GM19372 (cell line): ENCODE measurements at regions not wholly inside any gene's neighbourhood (a gene's known extent, or its start where the extent isn't known, plus 50 kb on each side); places are given as distances from the start of the nearest gene placed in this dataset.
"Not testable (repeated sequence)": the region's sequence is repeated elsewhere in the genome, so short reads cannot be mapped to it uniquely, and the experiment has no call there.

ENCODE experiments used
- ATAC-seq: cut with Tn5 transposase; IDR thresholded peaks from one replicate; pipeline ENCODE4 v1.9.1; 2021; ENCODE audit warnings: mild to moderate bottlenecking, low read depth, moderate library complexity; ENCODE audit not compliant: unreplicated experiment

DNA sequence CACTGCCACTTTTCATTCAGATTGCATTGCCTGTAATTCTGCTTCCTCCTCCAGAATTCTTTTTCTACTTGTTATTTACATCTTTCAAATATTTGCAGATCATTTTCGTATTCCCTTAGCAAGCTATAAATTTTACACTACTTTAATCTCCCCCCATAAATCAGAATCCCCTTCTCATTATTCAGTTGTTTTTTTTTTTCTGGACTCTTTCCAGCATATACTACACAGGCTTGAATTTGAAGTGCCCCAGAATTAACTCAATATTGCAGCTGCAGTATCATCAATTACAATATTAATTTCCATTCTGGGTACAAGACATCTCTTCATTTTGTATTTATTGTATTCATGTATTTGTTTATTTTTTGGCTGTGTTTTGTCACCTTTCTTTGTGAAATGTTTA is 1494.3 kb downstream of the AMY1C start:
- no peak for ATAC-seq

DNA sequence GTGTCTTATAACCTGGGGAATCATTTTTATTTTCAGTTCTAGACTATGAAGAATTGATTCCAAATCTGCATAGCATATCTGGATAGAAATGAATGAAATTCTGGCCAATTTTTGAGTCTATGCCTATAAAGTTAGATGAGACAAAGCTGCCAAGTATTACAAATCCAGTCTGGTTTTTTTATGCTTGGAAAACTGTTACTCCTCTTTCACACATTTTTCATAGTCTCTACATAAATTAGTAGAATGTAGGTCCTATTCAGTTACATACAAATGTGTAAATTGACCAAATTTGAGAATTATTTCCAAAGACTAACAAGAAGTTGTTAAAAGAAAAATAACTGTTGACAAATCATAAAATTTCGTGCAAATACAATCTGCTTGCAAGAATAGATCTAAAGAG is 1505.2 kb downstream of the AMY1C start:
- no peak for ATAC-seq

DNA sequence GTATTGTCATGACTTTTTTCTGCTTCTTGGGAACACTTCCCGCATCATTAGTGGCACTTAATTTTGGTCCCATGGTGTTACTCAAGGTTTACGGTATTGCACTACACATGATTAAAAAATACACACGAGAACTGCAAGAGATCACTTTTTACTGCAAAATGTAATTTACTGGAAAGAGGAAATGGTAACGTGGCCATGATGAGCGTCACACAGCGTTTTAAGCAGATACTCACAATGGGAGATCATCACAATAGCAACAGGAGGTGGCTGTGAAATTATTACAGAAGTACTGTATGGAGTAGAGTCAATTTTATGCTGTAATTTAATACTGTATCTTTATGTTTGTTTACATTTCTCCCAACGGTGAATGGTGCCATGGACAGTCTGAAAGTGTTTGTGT is 1510.3 kb downstream of the AMY1C start:
- no peak for ATAC-seq

DNA sequence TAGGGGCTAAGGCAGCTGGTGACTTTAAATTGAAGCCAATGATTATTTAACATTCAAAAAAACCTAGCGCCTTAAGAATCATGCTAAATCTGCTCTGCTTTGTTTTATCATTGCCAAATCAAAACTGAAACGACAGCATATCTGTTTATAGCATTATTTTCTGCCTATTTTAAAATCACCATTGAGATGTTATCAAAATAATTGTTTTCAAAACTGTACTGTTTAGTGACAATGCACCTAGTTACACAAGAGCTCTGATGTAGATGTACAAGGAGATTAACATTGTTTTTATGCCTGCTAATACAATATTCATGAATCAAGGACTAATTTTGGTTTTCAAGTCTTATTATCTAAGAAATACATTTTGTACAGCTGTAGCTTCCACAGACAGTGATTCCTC is 1521.3 kb downstream of the AMY1C start:
- no peak for ATAC-seq

DNA sequence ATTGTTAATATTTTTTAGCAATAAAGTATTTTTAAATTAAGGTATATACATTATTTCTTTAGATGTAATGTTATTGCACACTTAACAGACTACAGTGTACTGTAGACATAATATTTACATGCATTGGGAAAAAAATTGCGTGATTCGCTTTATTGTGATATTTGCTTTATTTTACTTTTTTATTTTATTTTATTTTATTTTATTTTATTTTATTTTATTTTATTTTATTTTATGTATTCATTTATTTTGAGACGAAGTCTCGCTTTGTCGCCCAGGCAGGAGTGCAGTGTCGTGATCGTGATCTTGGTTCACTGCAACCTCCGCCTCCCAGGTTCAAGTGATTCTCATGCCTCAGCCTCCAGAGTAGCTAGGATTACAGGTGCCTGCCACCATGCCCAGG is 1522.7 kb downstream of the AMY1C start:
- not testable (repeated sequence) for ATAC-seq

DNA sequence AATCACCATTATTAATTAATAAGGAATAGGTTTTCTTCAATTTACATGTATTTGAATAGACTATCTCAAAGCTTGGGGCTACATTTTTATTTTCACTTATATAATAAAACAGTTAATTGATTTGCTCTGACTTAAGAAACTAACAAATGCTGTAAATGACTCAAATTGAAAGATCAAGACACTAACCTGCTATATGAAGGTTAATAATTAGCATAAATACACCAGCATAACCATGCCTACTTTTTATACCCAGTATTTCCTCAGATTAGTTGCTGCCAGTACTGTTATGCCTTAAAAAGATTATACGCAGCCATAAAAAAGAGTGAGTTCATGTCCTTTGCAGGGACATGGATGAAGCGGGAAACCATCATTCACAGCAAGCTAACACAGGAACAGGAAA is 1545.1 kb downstream of the AMY1C start:
- ATAC-seq: no peak

DNA sequence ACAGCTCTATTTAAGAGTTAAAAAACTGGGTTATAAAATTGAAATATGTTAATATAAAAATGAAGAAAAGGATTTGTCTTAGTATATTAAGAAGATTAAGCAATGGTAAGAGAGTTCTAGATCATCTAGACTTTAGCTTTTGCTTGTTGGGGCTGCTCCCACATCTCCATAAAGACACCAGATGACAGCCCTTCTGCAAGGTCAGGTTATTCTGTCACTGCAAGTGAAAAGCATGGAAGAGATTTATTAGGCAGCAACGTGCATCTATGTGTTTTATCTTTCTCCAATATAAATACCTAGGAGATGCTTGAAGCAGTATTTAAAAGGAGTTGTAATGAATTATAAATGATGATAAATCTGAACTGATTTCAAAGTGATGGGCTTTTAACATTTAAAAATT is 1560.4 kb downstream of the AMY1C start:
- ATAC-seq: no peak

DNA sequence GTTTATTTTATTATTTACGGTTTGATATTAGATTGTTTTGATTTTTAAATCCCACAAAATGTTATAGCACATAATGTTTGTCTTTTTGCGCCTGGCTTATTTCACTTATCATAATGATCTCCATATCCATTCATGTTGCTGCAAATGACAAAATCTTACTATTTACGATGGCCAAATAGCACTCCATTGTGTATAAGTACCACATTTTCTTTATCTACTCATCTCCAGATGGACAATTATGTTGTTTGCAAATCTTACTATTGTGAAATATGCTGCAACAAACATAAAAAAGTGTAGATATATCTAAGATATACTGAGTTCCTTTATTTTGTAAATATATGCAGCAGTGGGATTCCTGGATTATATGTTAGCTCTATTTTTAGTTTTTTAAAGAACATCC is 1568.3 kb downstream of the AMY1C start:
- no peak for ATAC-seq

DNA sequence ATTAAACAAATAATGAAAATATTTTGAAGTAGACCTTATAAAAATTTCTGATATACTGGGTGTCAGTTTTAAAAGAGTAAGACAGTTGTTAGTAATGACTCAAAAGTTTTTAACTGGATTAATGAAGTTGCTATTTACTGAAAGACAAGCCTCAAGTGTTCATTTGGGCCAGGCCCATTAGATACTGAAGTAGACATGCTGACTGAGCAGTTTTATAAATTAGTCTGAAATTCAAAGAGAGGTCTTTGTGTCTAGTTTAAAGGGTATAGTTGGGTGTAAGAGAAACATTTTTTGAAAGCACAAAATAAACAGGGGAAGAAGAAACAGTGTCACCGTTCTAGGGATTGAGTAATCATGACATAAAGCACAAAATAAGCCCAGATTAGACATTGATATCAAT is 1577.2 kb downstream of the AMY1C start:
- no peak for ATAC-seq

DNA sequence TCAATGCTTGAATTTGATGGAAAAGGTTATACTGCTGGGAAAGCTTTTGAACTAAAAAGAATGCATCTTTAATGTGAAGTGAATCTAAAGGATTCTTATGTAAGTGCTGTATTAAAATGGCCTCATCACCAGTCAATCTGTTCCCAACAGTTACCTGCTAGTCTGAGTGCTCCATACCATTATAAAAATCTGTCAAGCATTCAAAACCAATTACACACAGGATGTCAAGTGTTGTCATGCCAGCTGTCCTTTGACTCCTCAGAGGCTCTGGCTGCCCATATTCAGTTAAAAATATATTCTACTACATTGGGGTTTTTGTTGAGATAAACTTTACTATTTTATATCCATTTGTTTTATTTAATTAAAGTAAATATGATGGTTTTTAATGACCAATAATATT is 1587.7 kb downstream of the AMY1C start:
- ATAC-seq: no peak

DNA sequence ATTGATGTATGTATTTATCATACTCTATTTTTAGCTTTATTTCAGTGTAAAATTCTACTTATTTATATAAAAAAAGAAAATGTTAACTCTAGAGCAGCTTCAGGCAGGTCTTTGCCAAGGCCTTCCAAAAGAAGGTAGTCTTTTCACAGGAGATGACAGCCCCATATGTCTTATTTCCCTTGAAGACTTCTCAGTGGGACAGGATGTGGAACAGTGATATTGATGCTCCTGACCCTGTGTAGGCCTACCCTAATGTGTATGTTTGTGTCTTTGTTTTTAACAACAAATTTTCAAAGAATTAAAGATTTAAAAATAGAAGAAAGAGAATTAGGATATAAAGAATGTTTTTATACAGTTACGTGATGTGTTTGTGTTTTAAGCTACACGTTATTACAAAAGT is 1593.6 kb downstream of the AMY1C start:
- no peak for ATAC-seq

DNA sequence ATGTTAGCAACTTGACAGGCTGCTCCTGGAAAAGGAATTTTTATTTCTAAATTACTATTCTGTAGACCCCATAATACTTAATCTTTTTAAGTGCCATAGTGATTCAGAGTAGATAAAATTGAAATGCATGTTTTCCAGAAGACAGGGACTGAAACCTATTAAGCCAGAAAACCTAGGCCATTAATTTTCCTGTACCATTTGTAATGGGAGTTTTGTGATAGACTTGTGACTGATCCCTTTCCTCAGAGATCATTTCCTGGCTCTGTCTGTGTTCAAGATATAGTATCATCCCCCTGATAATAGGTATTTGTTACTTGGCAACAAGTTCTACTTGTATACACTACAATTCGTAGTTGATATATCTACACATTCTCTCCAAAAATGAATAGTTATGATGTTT is 1609.8 kb downstream of the AMY1C start:
- ATAC-seq: no peak

DNA sequence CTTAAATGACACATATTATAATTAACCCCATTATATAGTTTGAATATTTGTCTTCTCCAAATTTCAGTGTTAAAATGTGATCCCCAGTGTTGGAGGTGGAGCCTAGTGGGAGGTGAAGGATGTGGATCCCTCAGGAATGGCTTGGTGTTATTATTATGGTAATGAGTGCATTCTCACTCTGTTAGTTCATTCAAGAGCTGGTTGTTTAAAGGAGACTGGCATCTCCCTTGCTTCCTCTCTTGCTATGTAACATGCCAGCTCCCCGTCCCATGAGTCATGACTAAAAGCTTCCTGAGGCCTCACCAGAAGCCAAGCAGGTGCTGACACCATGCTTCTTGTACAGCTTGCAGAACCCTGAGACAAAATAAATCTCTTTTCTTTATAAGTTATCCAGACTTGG is 1612.7 kb downstream of the AMY1C start:
- no peak for ATAC-seq

DNA sequence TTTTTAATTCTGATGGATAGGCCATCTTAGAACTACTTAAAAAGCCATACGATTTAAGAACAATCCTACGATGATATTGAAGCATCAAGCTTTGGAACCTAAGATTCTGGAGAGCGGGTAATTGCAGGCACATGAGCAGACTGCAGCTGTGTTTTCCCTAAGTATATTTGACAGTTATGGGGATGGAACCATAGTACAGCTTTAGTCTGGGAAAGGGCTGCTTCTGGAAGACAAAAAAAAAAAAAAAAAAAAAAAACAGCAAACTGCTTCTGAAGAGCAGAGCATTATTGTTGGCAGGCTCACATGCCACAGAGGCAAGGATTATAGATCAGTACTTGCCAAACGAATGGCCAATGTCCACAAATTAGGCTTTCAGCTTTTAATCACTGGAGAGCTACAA is 1618.7 kb downstream of the AMY1C start:
- ATAC-seq: no peak

DNA sequence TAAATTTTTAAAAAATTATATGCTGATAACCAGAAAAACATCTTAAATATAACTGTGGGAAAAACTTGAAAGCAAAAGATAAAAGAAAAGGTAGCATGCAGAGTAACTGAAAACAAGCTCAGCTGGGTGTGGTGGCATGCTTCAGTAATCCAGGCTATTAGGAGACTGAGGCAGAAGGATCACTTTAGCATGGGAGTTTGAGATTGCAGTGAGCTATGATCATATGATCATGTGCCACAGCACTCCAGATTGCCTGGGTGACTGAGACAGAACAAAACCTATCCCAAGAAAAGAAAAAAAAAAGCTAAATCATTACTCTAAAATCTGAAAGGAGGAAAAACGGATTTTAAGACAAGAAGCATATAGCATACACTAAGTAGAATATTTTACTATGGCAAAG is 1624.0 kb downstream of the AMY1C start:
- no peak for ATAC-seq

DNA sequence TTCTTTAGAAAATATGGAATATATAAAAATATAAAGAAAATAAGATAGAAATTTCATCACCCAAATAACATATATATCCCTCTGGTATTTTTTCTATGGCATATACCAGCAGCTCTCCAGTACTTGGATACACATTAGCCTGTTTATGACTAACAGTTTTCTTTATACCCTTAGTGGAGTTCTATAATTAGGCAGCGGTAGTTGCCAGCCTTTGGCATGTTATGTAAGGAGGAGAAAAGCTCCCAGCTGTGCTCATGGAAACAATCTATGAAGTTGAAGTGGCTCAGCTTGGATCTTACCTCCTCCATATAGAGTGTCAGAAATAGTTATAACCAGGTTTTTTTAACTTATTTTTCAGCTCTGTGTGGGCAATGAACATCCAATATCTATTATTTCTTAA is 1636.8 kb downstream of the AMY1C start:
- ATAC-seq: no peak

DNA sequence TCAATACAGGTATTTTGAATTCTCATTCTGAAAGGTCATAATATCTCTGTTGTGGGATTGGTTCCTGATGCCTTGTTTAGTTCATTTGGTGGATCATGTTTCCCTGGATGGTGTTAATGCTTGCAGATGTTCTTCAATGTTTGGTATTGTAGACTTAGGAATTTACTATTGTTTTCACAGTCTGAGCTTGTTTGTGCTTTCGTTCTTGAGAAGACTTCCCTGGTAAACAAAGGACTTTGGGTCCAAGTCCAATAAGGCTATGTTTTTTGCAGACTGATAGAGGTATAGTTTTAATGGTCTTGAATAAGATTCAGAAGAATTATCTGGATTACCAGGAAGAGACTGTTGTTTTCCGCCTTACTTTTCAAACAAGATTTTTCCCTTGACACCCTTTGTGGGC is 1646.3 kb downstream of the AMY1C start:
- no peak for ATAC-seq

DNA sequence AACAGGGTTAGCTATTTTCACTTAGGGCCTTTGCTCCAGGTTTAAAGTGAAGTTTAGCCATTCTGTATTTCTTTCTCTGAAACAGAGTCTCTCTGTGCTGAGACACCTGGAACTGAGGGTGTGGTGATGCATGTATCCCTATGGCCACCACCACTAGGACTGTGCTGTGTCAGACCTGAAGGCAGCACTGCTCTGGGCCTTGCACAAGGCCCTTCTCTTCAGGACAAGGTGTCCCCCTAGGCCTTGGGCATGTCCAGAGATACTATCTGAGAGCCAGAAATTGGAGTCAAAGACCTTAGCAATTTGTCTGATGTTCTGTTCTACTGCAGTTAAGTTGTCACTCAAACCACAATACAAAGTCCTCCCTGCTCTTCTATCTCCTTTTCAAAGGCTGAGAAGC is 1649.2 kb downstream of the AMY1C start:
- ATAC-seq: no peak

DNA sequence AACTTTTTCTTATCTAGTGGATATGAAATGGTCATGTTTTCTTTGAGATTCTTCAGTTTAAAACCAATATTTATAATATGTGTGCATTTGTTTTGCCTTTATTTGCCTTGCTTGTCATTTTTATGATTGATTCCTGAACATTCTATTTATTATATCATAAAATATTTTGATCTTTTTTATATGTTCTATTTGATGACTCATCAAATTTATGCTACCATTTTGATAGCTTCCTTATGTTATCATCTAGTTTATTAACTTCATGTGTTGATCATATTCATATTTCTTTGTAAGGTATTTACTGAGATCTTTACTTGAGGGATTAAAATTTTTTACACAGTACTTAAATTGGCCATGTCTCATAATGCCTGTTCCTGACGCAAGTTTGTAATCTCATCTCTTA is 1650.0 kb downstream of the AMY1C start:
- no peak for ATAC-seq

DNA sequence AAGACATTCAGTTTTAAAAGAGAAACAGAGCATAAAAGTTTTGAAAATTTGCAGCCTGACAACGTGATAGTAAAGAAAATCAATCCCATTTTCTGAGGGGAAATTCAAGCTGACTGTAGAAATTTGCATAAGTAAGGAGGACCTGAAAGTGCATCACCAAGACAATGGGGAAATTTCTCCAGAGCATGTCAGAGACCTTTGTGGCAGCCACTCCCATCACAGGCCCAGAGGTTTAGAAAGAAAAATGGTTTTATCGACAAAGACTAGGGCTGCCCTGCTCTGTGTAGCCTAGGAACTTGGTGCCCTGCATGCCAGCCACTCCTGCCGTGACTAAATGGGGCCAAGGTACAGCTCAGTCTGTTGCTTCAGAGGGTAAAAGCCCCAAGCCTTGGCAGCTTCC is 1640.2 kb upstream of the PRMT6 start:
- no peak for ATAC-seq

DNA sequence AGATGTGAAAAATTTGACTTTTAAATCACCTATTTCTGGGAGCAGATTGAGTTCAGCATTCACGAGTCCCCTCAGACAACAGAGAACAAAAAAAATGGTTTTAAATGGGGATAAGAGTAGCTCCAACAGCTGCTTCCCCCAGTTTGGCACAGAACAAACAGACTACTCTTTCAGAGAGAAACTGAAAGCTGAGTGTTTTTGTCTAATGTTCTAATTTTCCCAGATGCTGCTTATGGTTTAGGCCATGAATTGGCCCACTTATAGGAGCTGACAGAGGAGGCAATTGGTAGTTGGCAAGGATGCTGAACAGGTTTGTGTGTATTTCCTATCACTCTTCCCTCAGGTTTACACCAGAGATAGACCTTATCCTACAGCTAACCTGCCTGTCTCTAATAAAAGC is 1637.4 kb upstream of the PRMT6 start:
- ATAC-seq: no peak

DNA sequence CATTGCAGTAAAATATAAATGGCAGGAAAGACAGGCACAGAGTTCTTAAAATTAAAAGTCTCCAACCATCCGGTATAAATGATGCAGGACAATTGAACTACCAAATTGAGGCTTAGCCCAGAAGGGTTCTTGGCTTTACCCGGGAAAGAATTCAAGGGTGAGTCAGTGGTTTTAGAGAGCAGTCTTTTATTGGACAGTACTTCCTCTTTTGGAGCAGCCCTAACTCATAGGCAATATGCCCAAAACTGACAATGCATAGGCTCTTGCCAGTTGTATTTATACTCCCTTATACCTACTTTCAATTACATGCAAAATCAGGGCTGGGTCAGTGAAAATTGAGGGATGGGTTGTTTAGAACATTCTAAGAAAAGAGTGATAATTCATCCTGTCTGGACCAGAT is 1628.9 kb upstream of the PRMT6 start:
- ATAC-seq: no peak

DNA sequence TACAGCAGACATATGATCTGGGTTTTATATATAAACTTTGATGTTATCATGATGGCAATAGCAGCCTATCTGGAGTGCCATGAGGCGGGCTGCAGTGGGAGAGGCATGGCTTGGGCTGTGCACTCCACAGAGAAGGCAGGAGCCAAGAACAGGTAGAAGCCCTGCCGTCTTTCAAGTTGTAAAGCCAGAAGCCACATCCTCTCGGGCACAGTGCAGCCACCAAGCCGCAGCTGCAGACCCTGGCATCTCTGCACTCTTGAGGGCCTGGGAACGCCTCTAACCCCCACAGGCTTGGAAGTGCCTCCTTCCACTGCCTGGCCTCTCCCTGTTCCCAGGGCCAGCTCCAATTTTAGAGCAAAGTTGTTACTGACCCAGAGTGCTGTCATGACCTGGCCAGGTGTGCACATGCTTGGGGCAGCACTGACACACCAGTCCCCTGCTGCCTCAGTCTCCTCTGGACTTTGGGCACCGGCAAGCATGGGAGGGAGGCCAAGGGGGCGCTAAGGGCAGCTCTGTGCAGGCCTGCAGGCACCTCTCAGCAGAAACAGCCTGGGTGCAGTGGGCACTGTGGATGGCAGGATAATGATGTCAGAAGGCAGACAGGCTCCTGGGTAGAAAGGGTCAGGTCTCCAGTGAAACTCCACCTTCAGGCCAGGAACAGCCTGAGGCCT is 1619.8 kb upstream of the PRMT6 start:
- no peak for ATAC-seq
